ENCODE measurements at regions not wholly inside any gene's neighbourhood (a gene's known extent, or its start where the extent isn't known, plus 50 kb on each side); places are given as distances from the start of the nearest gene placed in this dataset.

- DNase-seq: no peak
Observed at GRCh38 chr17:12388226-12388625, 277.5 kb upstream of the MYOCD start.

- no peak for DNase-seq
Observed at GRCh38 chr17:12389421-12389820, 276.3 kb upstream of the MYOCD start.

GRCh38 chr17:12390631-12391030 is 275.1 kb upstream of the MYOCD start:
- DNase-seq: no peak

GRCh38 chr17:12391468-12391867 is 274.2 kb upstream of the MYOCD start:
- no peak for DNase-seq

- peak; percentile 3 for DNase-seq
Observed at GRCh38 chr17:12395733-12396354, 269.8 kb upstream of the MYOCD start.

- DNase-seq: no peak
Observed at GRCh38 chr17:12398441-12399051, 267.1 kb upstream of the MYOCD start.

GRCh38 chr17:12402963-12403622 is 262.6 kb upstream of the MYOCD start:
- no peak for DNase-seq

GRCh38 chr17:12403881-12404398 is 261.8 kb upstream of the MYOCD start:
- DNase-seq: no peak

- DNase-seq: no peak
Observed at GRCh38 chr17:12406623-12407215, 259.0 kb upstream of the MYOCD start.

- no peak for DNase-seq
Observed at GRCh38 chr17:12407495-12408252, 258.0 kb upstream of the MYOCD start.

- DNase-seq: no peak
Observed at GRCh38 chr17:12409082-12409481, 256.6 kb upstream of the MYOCD start.

GRCh38 chr17:12410717-12411116 is 255.0 kb upstream of the MYOCD start:
- no peak for DNase-seq

- DNase-seq: no peak
Observed at GRCh38 chr17:12415031-12415430, 250.7 kb upstream of the MYOCD start.

- DNase-seq: no peak
Observed at GRCh38 chr17:12421077-12421476, 244.6 kb upstream of the MYOCD start.

- DNase-seq: no peak
Observed at GRCh38 chr17:12421646-12422306, 243.9 kb upstream of the MYOCD start.

- no peak for DNase-seq
Observed at GRCh38 chr17:12422651-12423050, 243.0 kb upstream of the MYOCD start.

GRCh38 chr17:12423337-12423736 is 242.4 kb upstream of the MYOCD start:
- DNase-seq: no peak

GRCh38 chr17:12429116-12429515 is 236.6 kb upstream of the MYOCD start:
- no peak for DNase-seq

- no peak for DNase-seq
Observed at GRCh38 chr17:12431188-12431587, 234.5 kb upstream of the MYOCD start.

- no peak for DNase-seq
Observed at GRCh38 chr17:12438212-12438611, 227.5 kb upstream of the MYOCD start.

- DNase-seq: no peak
Observed at GRCh38 chr17:12438813-12439586, 226.7 kb upstream of the MYOCD start.

GRCh38 chr17:12445331-12445730 is 220.4 kb upstream of the MYOCD start:
- DNase-seq: no peak
